Epithelial cell of proximal tubule (primary cell): ENCODE measurements at regions not wholly inside any gene's neighbourhood (a gene's known extent, or its start where the extent isn't known, plus 50 kb on each side); places are given as distances from the start of the nearest gene placed in this dataset.

ENCODE experiments used
- DNase-seq: peaks from one replicate; pipeline ENCODE4 v3.0.0-alpha.2; 2011; ENCODE audit warnings: low read depth
- H3K4me3 ChIP-seq: 2 replicates; pipeline ENCODE4 v1.5.1; 2011; ENCODE audit warnings: low read depth, mild to moderate bottlenecking, low read length
- TF ChIP-seq, protein P1 (sequence below): conservative IDR thresholded peaks from 2 replicates; pipeline ENCODE4 v1.5.1; 2012; ENCODE audit warnings: low read depth, mild to moderate bottlenecking, low read length

GRCh38 chr13:59374691-59375090 is 789.0 kb downstream of the DIAPH3 start:
- no peak for DNase-seq
- TF ChIP-seq, protein P1, sequence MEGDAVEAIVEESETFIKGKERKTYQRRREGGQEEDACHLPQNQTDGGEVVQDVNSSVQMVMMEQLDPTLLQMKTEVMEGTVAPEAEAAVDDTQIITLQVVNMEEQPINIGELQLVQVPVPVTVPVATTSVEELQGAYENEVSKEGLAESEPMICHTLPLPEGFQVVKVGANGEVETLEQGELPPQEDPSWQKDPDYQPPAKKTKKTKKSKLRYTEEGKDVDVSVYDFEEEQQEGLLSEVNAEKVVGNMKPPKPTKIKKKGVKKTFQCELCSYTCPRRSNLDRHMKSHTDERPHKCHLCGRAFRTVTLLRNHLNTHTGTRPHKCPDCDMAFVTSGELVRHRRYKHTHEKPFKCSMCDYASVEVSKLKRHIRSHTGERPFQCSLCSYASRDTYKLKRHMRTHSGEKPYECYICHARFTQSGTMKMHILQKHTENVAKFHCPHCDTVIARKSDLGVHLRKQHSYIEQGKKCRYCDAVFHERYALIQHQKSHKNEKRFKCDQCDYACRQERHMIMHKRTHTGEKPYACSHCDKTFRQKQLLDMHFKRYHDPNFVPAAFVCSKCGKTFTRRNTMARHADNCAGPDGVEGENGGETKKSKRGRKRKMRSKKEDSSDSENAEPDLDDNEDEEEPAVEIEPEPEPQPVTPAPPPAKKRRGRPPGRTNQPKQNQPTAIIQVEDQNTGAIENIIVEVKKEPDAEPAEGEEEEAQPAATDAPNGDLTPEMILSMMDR, result no peak
- H3K4me3 ChIP-seq, result no peak overlapping the region

DNA sequence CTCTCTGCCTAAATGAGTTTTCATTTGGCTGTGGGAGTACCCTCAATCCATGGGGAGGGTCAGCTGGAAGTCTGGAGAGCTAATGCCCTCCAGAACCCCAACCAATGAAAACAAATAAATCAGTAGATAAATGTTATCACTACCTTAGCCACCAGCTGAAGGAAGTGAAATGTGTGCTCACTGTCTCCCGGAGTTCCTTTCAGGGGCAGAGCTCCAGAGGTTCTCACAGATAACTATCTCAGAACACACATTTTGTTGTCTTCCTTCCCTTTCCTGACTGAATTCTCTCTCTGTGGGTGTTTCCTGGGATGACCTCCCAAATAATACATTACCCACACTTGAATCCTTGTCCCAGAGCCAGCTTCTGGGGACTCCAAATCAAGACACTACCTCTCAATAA is 779.6 kb downstream of the DIAPH3 start:
- TF ChIP-seq, protein P1, result no peak
- DNase-seq, result no peak

GRCh38 chr13:59391696-59392095 is 772.0 kb downstream of the DIAPH3 start:
- TF ChIP-seq, protein P1, result peak; percentile 97
- H3K4me3 ChIP-seq, result no peak overlapping the region

More for the DNA sequence above, 779.6 kb downstream of the DIAPH3 start:
- no peak overlapping the region for H3K4me3 ChIP-seq

DNA sequence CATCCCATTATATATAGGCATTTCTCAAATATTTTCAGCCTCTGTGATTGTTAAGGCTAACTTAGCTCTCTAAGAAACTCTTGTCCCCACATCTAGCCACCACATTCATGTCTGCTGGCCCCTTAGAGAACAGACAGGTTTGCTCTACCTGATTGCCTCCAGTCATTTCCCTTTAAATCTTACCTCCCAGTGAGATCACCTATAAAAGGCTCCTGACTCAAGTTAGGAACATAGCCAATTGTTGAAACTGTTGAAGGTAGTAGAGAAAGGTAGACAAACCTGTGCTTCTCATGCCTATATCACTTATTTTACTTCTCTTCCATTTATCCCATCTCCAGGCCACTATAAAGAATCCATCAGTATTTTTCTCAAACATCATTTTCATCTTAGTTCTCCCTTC is 771.4 kb downstream of the DIAPH3 start:
- no peak overlapping the region for H3K4me3 ChIP-seq
- TF ChIP-seq, protein P1, result no peak
- DNase-seq, result no peak

More at GRCh38 chr13:59391696-59392095, 772.0 kb downstream of the DIAPH3 start:
- peak; percentile 16 for DNase-seq

- no peak for DNase-seq
- H3K4me3 ChIP-seq, result no peak overlapping the region
- TF ChIP-seq, protein P1, result no peak
Measured at GRCh38 chr13:59394496-59394895, 769.2 kb downstream of the DIAPH3 start.

DNA sequence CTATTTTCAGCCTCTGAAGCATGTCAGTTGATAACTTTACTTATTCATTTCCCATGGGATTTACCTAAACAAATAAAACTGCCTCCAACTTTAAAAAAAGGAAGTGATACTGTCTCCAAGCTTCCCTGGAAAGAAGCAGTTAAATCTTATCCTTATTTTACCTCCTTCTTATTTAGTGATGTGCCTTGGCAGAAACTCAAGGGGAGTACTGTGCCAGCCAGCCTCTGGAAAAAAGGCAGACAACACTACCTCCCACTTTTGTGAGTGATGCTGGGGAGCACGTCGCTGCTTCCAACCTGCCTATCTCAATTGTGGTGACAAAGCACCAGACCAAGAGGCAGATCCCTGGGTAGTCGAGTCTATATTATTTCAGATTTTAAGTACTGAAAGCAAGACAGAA is 765.6 kb downstream of the DIAPH3 start:
- TF ChIP-seq, protein P1, result no peak
- DNase-seq, result no peak
- H3K4me3 ChIP-seq, result no peak overlapping the region

DNA sequence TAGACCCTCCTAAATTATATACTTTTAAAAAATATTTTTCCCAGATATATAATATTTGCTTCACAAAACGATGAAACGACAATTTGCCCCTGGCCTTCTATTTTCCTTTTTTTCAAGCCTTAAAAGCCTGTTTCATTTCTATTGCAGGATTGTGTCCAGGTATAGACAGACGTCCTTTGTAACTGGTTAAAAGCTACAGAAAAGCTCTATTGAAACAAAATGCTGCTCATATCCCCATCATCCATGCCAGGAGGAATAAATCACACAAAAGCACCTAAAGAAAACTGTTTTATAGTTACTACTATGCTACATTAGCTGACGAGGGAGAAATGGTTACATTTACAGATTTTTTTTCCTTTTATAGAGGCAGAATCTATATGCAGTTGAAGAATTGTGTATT is 765.1 kb downstream of the DIAPH3 start:
- no peak overlapping the region for H3K4me3 ChIP-seq
- DNase-seq, result no peak
- TF ChIP-seq, protein P1, result no peak
